IPS-15b (cell line): ENCODE measurements at regions not wholly inside any gene's neighbourhood (a gene's known extent, or its start where the extent isn't known, plus 50 kb on each side); places are given as distances from the start of the nearest gene placed in this dataset.
"Not testable (repeated sequence)": the region's sequence is repeated elsewhere in the genome, so short reads cannot be mapped to it uniquely, and the experiment has no call there.

Experiments
- H3K27me3 ChIP-seq: one replicate; pipeline ENCODE4 v1.6.1; 2013; ENCODE audit warnings: low read length; ENCODE audit not compliant: control insufficient read depth, insufficient read depth
- H3K36me3 ChIP-seq: one replicate; pipeline ENCODE4 v1.6.1; 2013; ENCODE audit warnings: low read length; ENCODE audit not compliant: control insufficient read depth, insufficient read depth
- H3K4me1 ChIP-seq: one replicate; pipeline ENCODE4 v1.6.1; 2013; ENCODE audit warnings: mild to moderate bottlenecking, low read length; ENCODE audit not compliant: control insufficient read depth, insufficient read depth
- H3K4me3 ChIP-seq: one replicate; pipeline ENCODE4 v1.5.1; 2013; ENCODE audit warnings: low read depth, low read length
- H3K9ac ChIP-seq: one replicate; pipeline ENCODE4 v1.6.1; 2013; ENCODE audit warnings: low read depth, mild to moderate bottlenecking, low read length
- H3K9me3 ChIP-seq: one replicate; pipeline ENCODE4 v1.6.1; 2013; ENCODE audit warnings: mild to moderate bottlenecking, low read length; ENCODE audit not compliant: control insufficient read depth, insufficient read depth

GRCh38 chr7:91473619-91474018, 209.4 kb downstream of the FZD1 start:
- no peaks in the 10 kb centered on the region for H3K36me3 ChIP-seq
- no peaks in the 10 kb centered on the region for H3K27me3 ChIP-seq
- no peak overlapping the region for H3K4me3 ChIP-seq
- no peaks in the 10 kb centered on the region for H3K4me1 ChIP-seq
- H3K9me3 ChIP-seq: peaks cover 4% of the 10 kb centered on the region
- no peak overlapping the region for H3K9ac ChIP-seq

DNA sequence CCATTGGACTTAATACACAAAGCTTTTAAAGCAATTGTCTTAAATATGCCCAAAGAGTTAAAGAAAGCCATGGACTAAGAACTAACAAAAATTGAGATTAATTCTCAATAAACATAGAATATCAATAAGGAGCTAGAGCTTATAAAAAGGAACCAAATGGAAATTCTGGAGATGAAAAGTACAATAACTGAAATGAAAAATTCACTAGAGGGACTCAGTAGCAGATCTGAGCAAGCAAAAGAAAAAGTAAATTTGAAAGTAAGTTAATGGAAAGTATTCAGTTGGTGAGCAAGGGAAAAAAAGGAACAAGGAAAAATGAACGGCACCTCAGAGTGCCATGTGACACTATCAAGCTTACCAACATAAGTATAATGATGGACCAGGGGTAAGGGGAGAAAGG, 209.8 kb downstream of the FZD1 start:
- Histone ChIP-seq H3K36me3 (no peaks in the 10 kb centered on the region), H3K4me3 (no peak overlapping the region), H3K27me3 (no peaks in the 10 kb centered on the region), H3K9ac (no peak overlapping the region), H3K4me1 (no peaks in the 10 kb centered on the region), H3K9me3 (peaks cover 4% of the 10 kb centered on the region)

GRCh38 chr7:91480470-91480869, 216.2 kb downstream of the FZD1 start:
- not testable (repeated sequence) for H3K9me3 ChIP-seq, H3K9ac ChIP-seq, H3K36me3 ChIP-seq

GRCh38 chr7:91491868-91492267, 227.6 kb downstream of the FZD1 start:
- Histone ChIP-seq H3K4me3 (no peak overlapping the region), H3K27me3 (no peaks in the 10 kb centered on the region), H3K9me3 (no peaks in the 10 kb centered on the region), H3K4me1 (no peaks in the 10 kb centered on the region), H3K36me3 (no peaks in the 10 kb centered on the region), H3K9ac (no peak overlapping the region)

More at GRCh38 chr7:91480470-91480869, 216.2 kb downstream of the FZD1 start:
- not testable (repeated sequence) for H3K4me3 ChIP-seq, H3K4me1 ChIP-seq, H3K27me3 ChIP-seq

DNA sequence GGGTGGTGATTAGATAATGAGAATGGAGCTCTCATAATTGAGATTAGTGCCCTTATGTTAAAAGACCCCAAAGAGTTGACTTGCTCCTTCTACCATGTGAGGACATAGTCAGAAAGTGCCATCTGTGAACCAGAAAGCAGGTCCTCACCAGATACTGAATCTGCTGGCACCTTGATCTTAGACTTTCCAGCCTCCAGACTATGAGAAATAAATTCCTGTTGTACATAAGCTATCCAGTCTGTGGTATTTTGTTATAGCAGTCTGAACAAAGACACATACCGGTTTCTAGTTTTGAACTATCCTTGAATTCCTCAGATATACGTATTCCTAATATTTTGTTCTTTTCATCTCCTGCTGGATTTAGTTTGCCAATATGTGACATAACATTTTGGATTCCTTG, 228.1 kb downstream of the FZD1 start:
- Histone ChIP-seq H3K9me3 (no peaks in the 10 kb centered on the region), H3K4me1 (no peaks in the 10 kb centered on the region), H3K9ac (no peak overlapping the region), H3K4me3 (no peak overlapping the region), H3K36me3 (no peaks in the 10 kb centered on the region), H3K27me3 (no peaks in the 10 kb centered on the region)

- H3K27me3 ChIP-seq: no peaks in the 10 kb centered on the region
- H3K36me3 ChIP-seq: no peaks in the 10 kb centered on the region
- H3K9ac ChIP-seq: no peak overlapping the region
- no peak overlapping the region for H3K4me3 ChIP-seq
- H3K9me3 ChIP-seq: no peaks in the 10 kb centered on the region
- no peaks in the 10 kb centered on the region for H3K4me1 ChIP-seq
Measured at GRCh38 chr7:91492773-91493172, 228.5 kb downstream of the FZD1 start.

GRCh38 chr7:91494450-91494849, 230.2 kb downstream of the FZD1 start:
- Histone ChIP-seq H3K36me3 (no peaks in the 10 kb centered on the region), H3K9me3 (no peaks in the 10 kb centered on the region), H3K4me1 (no peaks in the 10 kb centered on the region), H3K4me3 (no peak overlapping the region), H3K27me3 (no peaks in the 10 kb centered on the region), H3K9ac (no peak overlapping the region)

GRCh38 chr7:91496251-91496820, 232.1 kb downstream of the FZD1 start:
- Histone ChIP-seq H3K9ac (no peak overlapping the region), H3K36me3 (no peaks in the 10 kb centered on the region), H3K4me3 (no peak overlapping the region), H3K4me1 (no peaks in the 10 kb centered on the region), H3K9me3 (no peaks in the 10 kb centered on the region), H3K27me3 (no peaks in the 10 kb centered on the region)

GRCh38 chr7:91497277-91497676, 233.0 kb downstream of the FZD1 start:
- H3K9ac ChIP-seq, H3K4me1 ChIP-seq, H3K27me3 ChIP-seq, H3K9me3 ChIP-seq, H3K36me3 ChIP-seq, H3K4me3 ChIP-seq: not testable (repeated sequence)

- no peaks in the 10 kb centered on the region for H3K4me1 ChIP-seq
- no peak overlapping the region for H3K9ac ChIP-seq
- no peaks in the 10 kb centered on the region for H3K9me3 ChIP-seq
- H3K27me3 ChIP-seq: no peaks in the 10 kb centered on the region
- no peaks in the 10 kb centered on the region for H3K36me3 ChIP-seq
- H3K4me3 ChIP-seq: no peak overlapping the region
Measured at GRCh38 chr7:91503934-91504555, 239.8 kb downstream of the FZD1 start.

DNA sequence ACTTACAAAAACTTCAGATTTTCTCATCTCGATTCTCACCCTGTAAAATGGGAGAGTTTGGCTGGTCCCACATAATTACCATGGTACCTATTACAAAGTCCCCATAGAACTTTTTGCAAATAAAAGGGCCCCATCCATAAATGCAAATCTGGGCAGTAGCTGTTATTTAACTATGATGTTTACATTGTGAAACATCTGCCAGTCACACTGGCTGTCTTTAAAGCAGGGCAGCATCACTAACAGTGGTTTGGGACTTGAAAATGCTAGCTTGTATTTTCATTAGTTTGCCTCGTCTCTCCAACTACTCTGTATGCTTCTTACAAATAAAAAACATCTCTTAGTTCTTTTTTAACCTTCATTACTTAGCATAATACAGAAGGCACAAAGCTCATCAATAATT, 240.7 kb downstream of the FZD1 start:
- Histone ChIP-seq H3K9me3 (no peaks in the 10 kb centered on the region), H3K9ac (no peak overlapping the region), H3K4me1 (no peaks in the 10 kb centered on the region), H3K27me3 (no peaks in the 10 kb centered on the region), H3K4me3 (no peak overlapping the region), H3K36me3 (no peaks in the 10 kb centered on the region)

GRCh38 chr7:91506966-91507365, 242.7 kb downstream of the FZD1 start:
- H3K36me3 ChIP-seq, H3K9me3 ChIP-seq, H3K4me1 ChIP-seq, H3K9ac ChIP-seq, H3K4me3 ChIP-seq, H3K27me3 ChIP-seq: not testable (repeated sequence)
